Activated T-cell treated with anti-CD3 and anti-CD28 coated beads for 1 hour (primary cell): ENCODE measurements at regions not wholly inside any gene's neighbourhood (a gene's known extent, or its start where the extent isn't known, plus 50 kb on each side); places are given as distances from the start of the nearest gene placed in this dataset.

Experiments used
- DNase-seq: peaks from one replicate; pipeline ENCODE4 v3.0.0-alpha.2; 2020; ENCODE audit warnings: low read depth

GRCh38 chrX:22664826-22665225 is 334.9 kb upstream of the DDX53 start:
- no peak for DNase-seq

DNA sequence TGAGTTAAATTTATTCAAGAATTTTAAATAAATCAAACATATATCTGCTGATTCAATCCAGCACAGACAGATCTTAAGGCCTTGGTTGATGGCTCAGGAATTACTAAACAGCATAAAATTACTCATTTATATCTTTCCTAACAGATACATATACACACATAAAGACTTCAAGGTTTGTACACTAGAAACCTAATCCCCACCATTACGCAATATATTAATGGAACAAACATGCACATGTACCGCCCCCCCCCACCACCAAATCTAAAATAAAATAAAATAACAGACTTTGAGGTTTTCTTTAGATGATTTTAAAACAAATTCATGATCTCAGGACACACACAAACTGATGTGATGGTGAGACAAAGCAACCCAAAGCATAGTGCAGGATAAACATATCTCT is 333.9 kb upstream of the DDX53 start:
- DNase-seq = no peak

GRCh38 chrX:22666441-22666840 is 333.3 kb upstream of the DDX53 start:
- DNase-seq = no peak

DNA sequence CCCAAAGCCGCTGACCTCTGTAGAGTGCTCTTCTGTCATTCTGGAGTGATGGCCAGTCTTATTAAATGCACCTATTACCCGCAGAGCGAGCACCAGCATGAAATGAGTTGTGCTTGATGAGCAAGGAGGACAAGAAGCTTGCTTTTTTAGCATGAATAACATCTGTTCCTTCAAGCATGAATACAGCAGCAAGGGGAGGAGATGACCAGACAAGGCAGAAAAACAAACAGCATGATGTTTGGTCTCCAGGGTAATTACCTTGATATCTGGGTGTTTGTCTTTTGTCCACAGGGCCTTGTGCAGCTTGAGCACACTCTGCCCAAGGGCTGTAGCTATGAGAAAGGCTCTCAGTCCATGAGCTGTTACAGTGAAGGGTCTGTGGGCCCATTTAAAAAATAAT is 324.8 kb upstream of the DDX53 start:
- DNase-seq = no peak

DNA sequence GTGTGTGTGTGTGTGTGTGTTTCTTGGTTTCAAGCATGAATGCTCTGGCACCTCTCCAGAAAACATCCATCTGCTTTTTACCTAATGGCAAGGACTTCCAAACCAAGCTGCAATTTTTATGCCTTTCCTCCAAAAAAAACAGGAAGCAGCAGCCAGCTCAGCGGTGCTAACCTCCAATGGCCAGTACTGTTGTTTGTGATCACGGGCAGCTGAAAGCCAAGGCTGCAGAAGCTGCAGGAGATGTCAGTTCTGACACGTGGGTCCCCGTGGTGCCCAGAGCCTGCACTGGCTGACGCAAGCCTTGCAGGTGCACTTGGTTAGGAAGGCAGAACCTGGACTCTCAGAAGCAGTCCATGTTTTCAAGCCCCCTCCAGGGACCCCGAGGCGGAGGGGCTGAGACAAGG is 313.6 kb upstream of the DDX53 start:
- DNase-seq = no peak

DNA sequence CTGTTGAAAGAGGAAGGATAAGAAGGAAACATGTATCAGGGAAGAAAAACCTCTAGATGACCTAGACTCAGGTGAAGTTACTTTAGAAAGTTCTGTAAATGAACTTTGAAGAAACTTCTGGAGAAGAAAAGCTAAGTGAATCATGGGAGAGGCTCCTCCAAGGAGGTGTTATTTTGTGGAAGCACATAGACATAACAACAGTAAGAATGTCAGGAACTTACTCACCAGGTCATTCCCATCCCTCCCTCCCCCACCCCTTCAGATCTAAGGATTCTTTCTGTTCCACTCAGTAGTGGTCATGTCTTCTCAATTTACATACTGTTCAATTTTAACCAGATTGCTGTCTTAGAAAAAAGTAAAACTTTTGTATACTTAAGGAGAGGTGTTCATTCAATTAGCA is 310.5 kb upstream of the DDX53 start:
- no peak for DNase-seq

DNA sequence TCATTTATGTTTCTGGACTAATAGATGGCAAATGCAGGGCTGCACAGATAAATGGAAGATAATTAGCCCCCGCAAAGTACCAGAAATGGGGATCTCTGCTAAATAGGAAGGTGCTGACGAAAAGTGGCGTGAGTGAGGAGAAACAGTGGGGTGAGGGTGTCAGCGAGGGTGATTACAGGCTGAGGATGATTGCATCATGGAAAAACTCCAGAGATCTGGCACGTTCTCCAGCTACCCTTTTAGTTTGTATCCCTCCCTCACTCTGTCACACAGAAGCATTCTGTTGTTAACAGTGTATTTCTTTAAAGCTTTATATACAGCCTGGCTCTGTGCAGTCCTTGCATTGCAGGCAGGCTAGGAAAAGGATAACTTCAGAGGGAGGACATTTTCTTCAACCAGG is 309.6 kb upstream of the DDX53 start:
- no peak for DNase-seq

DNA sequence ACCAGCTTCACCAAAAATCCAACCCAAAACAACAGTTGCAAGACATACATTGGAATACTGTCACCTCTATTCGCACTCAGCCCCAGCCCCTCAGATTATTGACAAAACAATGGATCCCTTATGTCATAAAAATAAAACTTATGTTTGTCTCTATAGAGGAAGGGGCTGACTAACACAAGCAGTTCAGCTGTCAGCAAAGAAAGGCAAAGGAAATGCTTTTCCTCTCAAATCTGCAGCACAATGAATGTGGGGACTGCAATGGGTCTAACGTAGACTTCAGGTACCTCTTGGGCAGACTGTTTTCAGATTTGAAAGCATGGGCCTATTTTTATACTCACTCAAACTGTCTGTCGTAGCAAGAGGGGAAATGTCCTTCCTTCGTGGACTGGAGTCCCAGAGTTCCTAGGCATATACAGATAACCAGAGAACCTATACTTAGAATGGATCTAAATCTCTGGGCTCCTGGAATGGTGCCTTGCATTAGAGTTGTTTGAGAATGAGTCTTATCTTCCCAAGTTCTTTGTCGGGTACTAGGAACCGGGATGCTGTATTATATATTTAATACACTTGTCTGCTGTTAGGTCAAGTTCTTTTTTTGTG is 307.7 kb upstream of the DDX53 start:
- DNase-seq = no peak

DNA sequence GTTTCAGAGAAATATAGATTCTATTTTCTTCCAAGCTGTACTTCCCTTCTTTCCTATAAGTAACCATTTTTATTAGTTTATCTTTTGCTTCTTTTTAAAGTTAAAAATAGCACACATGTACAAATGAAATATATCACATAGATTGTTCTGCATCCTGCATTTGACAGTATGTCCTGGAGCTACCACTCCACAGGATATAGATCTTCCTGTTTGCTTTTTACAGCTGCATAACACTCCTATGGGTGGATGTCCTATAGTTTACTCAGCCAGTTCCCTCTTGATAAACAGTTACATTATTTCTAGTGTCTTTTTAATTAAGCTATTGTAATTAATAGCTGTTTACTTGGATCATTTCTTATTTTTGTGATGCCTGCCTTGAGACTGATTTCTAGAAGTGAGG is 301.6 kb upstream of the DDX53 start:
- DNase-seq = no peak

- DNase-seq = no peak
Measured at GRCh38 chrX:22699581-22700091, 300.1 kb upstream of the DDX53 start.

DNA sequence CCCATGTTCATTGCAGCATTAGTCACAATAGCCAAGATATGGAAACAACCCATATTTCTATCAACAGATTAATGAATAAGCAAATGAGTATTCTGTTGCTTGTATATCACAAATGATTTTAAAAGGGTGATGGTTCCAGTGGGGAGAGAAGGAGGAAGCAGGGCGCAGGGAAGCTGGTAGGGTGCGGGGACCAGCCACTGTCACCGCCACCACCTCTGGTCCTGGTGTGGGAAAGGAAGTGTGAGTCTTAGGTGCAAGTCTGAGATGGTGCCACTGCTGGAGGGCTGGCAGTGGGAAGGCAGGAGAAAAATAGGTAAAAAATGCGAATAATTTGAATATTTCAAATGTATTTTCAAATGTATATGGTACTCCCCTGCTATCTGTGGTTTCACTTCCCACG is 286.8 kb upstream of the DDX53 start:
- no peak for DNase-seq

DNA sequence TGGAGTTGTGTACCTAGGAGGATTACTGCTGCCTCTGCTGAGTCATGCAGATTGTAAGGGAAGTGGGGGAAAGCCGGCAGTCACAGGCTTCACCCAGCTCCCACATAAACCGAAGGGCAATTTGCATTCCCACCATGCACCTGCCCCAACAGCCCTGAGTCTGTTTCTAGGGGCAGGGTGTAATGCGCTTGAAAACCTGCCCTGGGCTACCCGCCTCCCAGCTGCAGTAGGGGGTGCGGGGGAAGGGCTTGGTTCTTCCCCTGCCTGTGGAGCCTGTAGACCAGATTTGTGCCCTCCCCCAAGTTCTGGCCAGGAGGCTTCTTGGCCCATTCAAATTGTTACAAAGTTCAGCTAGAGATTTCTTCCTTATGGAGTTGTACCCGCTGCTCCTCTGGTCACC is 269.2 kb upstream of the DDX53 start:
- DNase-seq = no peak

DNA sequence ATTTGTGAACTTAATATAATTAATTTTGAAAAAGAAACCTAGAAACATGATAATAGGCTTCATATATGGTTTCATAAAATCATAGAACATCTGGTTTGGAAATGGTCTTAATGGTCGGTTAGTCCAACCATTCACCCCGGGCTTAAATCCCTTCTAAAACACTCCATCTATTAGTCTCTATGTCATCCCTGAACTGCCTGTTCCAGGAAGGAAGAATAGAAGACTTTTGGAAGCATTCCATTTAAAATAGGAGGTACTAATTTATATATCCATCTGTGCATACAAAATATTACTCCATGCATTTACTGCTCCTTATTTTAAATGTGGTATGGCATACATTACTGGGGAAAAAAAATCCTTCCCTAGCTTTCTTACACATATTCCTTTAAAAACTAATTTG is 262.2 kb upstream of the DDX53 start:
- no peak for DNase-seq

- DNase-seq = no peak
Measured at GRCh38 chrX:22739276-22739675, 260.5 kb upstream of the DDX53 start.

DNA sequence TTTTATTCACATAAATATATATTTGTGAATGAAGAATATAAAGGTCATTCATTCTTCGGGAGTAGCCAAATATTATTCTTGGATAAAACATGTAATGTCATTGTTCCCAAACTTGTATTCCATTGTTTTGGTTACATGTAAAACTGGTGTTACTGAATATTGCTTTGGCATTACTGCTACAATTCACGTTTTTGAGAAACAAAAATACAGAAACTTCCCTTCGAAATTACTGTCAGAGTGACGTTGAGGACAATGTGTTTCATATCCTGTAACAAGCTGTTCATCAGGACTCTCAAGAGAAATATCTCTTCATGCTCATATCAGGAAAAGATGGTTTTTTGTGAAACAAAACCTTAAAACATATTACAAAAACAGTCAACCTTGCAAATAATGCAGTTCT is 258.9 kb upstream of the DDX53 start:
- no peak for DNase-seq

- no peak for DNase-seq
Measured at GRCh38 chrX:22742174-22742573, 257.6 kb upstream of the DDX53 start.

GRCh38 chrX:22746081-22746480 is 253.7 kb upstream of the DDX53 start:
- DNase-seq = no peak

DNA sequence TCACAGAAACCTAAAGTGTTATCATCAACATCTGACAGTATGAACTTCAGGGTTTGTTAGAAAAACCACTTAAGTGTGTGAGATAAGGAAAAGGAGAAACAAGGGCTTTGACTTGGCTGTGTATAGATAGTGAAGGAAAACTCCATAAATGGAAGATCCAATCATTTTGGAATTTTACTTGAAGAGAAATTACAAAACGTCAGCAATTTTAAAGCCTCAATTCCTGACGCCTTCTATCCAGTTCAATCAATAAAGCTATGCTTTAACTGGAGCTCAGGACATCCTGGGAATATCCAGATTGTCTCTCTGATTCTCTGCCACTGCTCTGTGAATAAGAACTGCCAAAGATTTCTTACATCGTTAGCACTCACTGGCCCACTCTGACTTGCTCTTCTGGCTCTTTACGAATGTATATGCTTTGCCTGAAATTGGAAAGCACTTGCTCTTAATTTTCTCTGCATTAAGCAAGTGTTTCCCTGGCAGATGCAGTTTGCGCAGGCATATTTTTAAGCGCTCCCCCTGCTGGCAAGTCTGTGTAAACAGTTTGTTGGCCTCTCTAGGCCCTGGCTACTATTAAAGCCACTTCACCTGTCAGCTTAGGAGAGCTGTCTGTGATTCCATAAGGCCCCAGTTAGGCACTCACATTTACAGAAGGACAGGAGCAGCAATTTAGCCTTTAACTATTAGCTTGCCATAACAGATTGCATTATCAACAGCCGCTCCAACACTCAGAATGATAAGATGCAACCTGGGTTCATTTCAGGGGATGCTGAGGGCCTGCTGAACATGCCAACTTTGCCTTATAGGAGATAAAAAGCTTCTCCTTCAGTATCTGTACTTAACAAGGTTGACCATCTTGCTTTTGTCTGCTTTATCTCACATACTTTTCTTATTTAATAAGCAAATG is 251.4 kb upstream of the DDX53 start:
- peak; percentile 3 for DNase-seq

DNA sequence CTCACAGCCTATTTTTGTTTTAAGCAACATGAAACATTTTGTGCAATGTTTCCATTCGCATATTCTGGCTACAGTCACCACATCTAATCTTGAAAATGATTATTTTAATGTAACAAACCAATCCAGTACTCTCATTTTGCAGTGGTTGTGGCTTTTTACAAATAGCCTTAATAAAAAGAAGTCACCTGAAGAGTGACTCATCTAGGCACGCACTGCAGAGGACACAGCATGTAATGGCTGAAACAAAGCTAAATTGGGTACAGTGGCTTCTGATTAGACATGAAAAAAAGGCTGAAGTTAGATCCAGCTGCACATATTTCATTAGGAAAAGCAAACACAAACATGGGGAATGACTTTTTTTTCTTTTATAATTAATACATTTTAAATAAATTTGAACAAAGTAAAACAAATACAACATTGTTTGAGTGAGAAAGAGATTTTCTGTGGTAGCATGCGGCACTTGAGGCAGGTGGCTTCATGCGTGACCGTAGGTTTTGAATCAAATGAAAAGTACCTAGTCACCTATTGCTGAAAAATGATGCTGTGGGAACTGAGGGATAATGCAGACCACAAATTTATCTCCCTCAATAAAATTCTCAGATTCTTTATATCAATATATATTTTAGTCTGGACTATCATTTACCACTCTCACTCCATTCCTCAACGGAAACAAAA is 240.8 kb upstream of the DDX53 start:
- no peak for DNase-seq

DNA sequence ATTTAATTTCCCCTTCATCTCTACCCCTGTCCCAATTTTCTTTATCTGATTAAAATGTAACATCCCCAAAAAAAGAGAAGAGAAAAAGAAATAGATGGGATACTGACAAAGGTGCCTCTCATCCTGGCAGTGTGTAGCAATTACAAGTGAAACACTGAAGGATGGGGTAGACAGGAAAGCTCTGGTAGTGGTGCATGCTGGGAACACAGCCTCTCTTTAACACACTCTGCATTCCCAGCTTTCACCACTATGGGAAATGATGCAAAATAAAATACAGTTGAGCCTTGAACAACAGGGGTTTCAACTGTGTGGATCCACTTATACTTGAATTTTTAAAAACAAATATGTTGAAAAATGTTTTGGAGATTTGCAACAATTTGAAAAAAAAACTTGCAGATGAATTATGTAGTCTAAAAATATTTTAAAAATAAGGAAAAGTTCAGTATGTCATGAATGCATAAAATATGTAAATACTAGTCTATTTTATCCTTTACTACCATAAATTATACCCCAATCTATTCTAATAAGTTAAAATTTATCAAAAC is 239.2 kb upstream of the DDX53 start:
- DNase-seq = no peak

DNA sequence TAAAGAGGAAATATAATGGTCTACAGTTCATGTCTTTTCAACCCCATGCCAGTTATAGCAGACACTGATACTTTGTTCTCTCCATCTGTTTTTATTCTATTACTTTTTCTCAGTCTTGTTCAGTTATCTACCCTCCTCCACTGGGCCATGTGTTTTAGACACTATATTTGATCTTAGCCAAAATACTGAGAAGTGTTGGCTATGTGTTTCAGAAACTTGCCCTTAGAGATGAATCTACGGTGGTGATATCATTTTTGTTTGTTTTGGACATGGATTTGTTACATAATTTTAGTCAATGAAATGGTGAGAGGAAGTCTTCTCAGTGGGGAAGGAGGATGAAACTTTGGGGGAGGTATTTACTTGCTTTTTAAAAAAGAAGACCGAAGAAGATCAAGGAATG is 211.5 kb upstream of the DDX53 start:
- no peak for DNase-seq

GRCh38 chrX:22795671-22796070 is 204.1 kb upstream of the DDX53 start:
- DNase-seq = no peak

DNA sequence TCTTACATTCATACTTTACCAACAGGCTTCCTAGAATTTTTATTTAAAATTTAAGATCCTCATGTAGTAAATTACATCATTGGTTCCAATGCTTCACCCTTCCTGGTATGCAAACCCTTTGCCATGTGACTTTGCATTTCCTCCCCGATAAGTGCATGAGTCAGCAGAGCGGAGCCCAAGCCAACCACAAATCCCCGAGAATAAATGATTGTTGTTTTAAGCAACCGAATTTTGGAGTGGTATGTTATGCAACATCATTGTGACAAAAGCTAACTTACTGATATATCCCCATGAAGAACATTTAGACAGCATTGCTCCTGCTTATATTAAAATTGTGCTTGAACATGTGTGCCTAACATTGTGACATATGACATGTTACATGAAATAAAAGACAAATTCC is 199.4 kb upstream of the DDX53 start:
- no peak for DNase-seq
